Panc1 (cell line): ENCODE measurements at regions not wholly inside any gene's neighbourhood (a gene's known extent, or its start where the extent isn't known, plus 50 kb on each side); places are given as distances from the start of the nearest gene placed in this dataset.
A peak's percentile ranks its signal among the peaks of the same experiment; 100 is the strongest.

Experiments
- ATAC-seq: fragments of 200-7000 bp; cut with Tn5 transposase; 2 replicates; pipeline ENCODE4 v1.9.1; 2020; ENCODE audit warnings: mild to moderate bottlenecking, moderate library complexity
- BruUV-seq: library from RNA; stranded (reverse); fragments of 400-500 nt; replicated peaks from 2 replicates; lab custom pipeline; 2021; lab: Mats Ljungman, UMichigan
- CTCF ChIA-PET: fragments of 300-600 bp; sonication (Branson Sonifier 250); formaldehyde crosslinking; loops from one replicate; lab custom pipeline; 2022; ENCODE audit warnings: antibody characterized with exemption; lab: Charles Lee
- POLR2A ChIA-PET: fragments of 300-600 bp; sonication (Branson Sonifier 250); formaldehyde crosslinking; loops from one replicate; lab custom pipeline; 2022; ENCODE audit warnings: antibody characterized with exemption; lab: Charles Lee
- DNase-seq: peaks from one replicate; pipeline ENCODE4 v3.0.0-alpha.2; 2010; ENCODE audit warnings: low read depth, low spot score
- H3K27ac ChIP-seq: 2 replicates; pipeline ENCODE4 v1.5.1; 2011; ENCODE audit warnings: mild to moderate bottlenecking, low read length, inconsistent platforms
- H3K27me3 ChIP-seq: fragments of 200-500 bp; sonication (Bioruptor generic); 2 replicates; pipeline ENCODE4 v1.6.0; 2014; ENCODE audit warnings: low read length, inconsistent platforms; ENCODE audit not compliant: control insufficient read depth, insufficient read depth
- H3K36me3 ChIP-seq: fragments of 200-500 bp; sonication (Bioruptor generic); 2 replicates; pipeline ENCODE4 v1.5.1; 2014; ENCODE audit warnings: inconsistent platforms, mild to moderate bottlenecking, low read length, moderate library complexity; ENCODE audit not compliant: control insufficient read depth, insufficient read depth
- H3K4me1 ChIP-seq: 2 replicates; pipeline ENCODE4 v1.5.1; 2011; ENCODE audit warnings: inconsistent platforms, mild to moderate bottlenecking, low read length, moderate library complexity; ENCODE audit not compliant: control insufficient read depth, insufficient read depth
- H3K4me3 ChIP-seq, 2 experiments: 2 replicates each; pipeline ENCODE4 v1.5.1; 2011 to 2012; ENCODE audit warnings: low read depth in 2 of 2, low read length in 2 of 2, mild to moderate bottlenecking in 2 of 2, inconsistent platforms in 1 of 2, moderate library complexity in 1 of 2
- H3K9me3 ChIP-seq: fragments of 200-500 bp; sonication (Bioruptor generic); 2 replicates; pipeline ENCODE4 v1.5.1; 2014; ENCODE audit warnings: low read depth, mild to moderate bottlenecking, inconsistent platforms, low read length, moderate library complexity; ENCODE audit not compliant: control insufficient read depth, insufficient read depth
- CTCF ChIP-seq: fragments of 450-650 bp; IDR thresholded peaks from 2 replicates; pipeline ENCODE4 v1.5.1; 2017; ENCODE audit warnings: mild to moderate bottlenecking
- POLR2AphosphoS5 ChIP-seq: IDR thresholded peaks from 2 replicates; pipeline ENCODE4 v1.6.1; 2012; ENCODE audit warnings: mild to moderate bottlenecking, low read depth, low read length, moderate library complexity
- SIN3A ChIP-seq: IDR thresholded peaks from 2 replicates; pipeline ENCODE4 v1.6.1; 2012; ENCODE audit warnings: low read depth, mild to moderate bottlenecking, low read length, moderate library complexity, borderline replicate concordance; ENCODE audit not compliant: insufficient read depth
- TCF7L2 ChIP-seq: IDR thresholded peaks from 2 replicates; pipeline ENCODE4 v1.6.1; 2011; ENCODE audit warnings: mild to moderate bottlenecking, low read depth, low read length, inconsistent platforms
- in situ Hi-C: cut with HindIII; loops from 2 replicates; pipeline ENCODE4 v1.10.0; 2016; ENCODE audit warnings: low sequenced_read_pairs, low pct_unique_long_range_greater_than_20kb
- intact Hi-C: fragments of 100-400 bp; cut with micrococcal nuclease; formaldehyde crosslinking; loops from one replicate; pipeline ENCODE4 v1.10.0; 2022; ENCODE audit not compliant: unreplicated experiment
- TF ChIP-seq, protein P1 (sequence below), 2 experiments: IDR thresholded peaks; 2 replicates each; pipeline ENCODE4 v1.6.1; 2011 to 2012; ENCODE audit warnings: low read depth in 2 of 2, control low read depth in 1 of 2, low read length in 1 of 2, mild to moderate bottlenecking in 1 of 2, moderate library complexity in 1 of 2; ENCODE audit not compliant: insufficient read depth in 1 of 2

DNA sequence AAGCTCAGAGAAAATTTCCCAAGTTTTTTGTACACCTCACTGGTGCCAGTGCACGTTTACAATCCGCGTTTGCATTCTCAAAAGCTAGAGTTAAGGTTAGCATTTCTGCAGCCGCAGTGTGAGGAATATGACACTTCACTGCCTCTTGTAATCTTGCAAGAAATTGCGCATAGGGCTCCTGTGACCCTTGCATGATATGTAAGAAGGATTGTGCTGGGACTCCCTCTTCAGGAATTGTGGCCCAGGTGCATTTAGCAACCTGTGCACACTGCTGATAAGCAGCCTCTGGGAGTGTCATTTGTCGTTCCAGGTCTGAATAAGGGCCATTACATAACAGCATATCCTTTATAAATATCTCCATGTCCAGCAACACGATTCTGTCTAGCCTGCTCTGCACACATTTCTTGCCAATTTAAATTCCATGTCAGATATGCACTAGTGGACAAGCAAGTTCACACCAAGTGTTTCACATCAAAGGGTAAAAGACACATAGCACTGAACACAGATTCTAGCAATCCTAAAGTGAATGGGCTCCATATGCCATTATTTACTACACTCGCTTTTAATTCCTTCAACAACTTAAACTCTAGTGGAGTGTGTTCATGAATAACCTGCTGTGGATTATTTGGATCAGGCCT, 69.2 kb upstream of the INCENP start:
- TF ChIP-seq TCF7L2 (no peak), SIN3A (no peak), CTCF (peak; percentile 47; the same call in 1 of the 2 replicates)
- TF ChIP-seq, protein P1, sequence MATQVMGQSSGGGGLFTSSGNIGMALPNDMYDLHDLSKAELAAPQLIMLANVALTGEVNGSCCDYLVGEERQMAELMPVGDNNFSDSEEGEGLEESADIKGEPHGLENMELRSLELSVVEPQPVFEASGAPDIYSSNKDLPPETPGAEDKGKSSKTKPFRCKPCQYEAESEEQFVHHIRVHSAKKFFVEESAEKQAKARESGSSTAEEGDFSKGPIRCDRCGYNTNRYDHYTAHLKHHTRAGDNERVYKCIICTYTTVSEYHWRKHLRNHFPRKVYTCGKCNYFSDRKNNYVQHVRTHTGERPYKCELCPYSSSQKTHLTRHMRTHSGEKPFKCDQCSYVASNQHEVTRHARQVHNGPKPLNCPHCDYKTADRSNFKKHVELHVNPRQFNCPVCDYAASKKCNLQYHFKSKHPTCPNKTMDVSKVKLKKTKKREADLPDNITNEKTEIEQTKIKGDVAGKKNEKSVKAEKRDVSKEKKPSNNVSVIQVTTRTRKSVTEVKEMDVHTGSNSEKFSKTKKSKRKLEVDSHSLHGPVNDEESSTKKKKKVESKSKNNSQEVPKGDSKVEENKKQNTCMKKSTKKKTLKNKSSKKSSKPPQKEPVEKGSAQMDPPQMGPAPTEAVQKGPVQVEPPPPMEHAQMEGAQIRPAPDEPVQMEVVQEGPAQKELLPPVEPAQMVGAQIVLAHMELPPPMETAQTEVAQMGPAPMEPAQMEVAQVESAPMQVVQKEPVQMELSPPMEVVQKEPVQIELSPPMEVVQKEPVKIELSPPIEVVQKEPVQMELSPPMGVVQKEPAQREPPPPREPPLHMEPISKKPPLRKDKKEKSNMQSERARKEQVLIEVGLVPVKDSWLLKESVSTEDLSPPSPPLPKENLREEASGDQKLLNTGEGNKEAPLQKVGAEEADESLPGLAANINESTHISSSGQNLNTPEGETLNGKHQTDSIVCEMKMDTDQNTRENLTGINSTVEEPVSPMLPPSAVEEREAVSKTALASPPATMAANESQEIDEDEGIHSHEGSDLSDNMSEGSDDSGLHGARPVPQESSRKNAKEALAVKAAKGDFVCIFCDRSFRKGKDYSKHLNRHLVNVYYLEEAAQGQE (IDR thresholded peaks at IDR 0.05; ENCODE audit: insufficient read depth in 1 of 2, low read depth in 2 of 2, low read length in 1 of 2), result no peak
- BruUV-seq, result no TSS peak
- in situ Hi-C loops (no loop called here), intact Hi-C loops (no loop called here)
- Histone ChIP-seq H3K4me1 (no peaks in the 10 kb centered on the region), H3K27ac (no peak overlapping the region), H3K4me3 (no peak overlapping the region), H3K27me3 (no peaks in the 10 kb centered on the region), H3K36me3 (no peaks in the 10 kb centered on the region), H3K9me3 (no peaks in the 10 kb centered on the region)
- ChIA-PET POLR2A (no interaction called here), CTCF (no interaction called here)
- DNase-seq (peak; percentile 38), ATAC-seq (no peak; the same call in 1 of the 2 replicates)

DNA sequence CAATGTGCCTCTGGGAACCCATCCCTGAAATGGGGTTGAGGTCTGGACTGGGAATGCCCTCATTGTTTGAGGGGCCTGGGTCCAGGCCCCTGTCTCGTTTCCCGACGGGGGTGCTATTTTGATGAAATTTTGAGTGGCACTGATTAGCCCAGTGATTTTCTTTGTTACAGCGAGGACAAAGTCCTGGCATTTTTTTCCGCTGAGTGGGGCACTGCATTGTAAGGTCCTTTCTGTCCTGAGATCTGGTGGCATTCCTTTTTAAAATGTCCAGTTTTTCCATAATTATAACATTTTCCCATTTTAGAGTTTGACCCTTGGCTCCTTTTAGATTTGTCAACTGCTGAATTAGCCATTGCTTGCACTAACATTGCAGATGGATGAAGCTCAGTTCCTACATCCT, 69.7 kb upstream of the INCENP start:
- no peak overlapping the region for H3K27ac ChIP-seq
- TF ChIP-seq POLR2AphosphoS5 (no peak), TCF7L2 (no peak), CTCF (no peak)
- no TSS peak for BruUV-seq
- ATAC-seq (no peak), DNase-seq (no peak)
- no peaks in the 10 kb centered on the region for H3K27me3 ChIP-seq
- intact Hi-C loops (no loop called here), in situ Hi-C loops (no loop called here)
- no peak overlapping the region for H3K4me3 ChIP-seq
- H3K9me3 ChIP-seq, result no peaks in the 10 kb centered on the region
- ChIA-PET CTCF (no interaction called here), POLR2A (no interaction called here)
- H3K4me1 ChIP-seq, result no peaks in the 10 kb centered on the region
- no peaks in the 10 kb centered on the region for H3K36me3 ChIP-seq
